HCT116 (cell line): ENCODE measurements at regions not wholly inside any gene's neighbourhood (a gene's known extent, or its start where the extent isn't known, plus 50 kb on each side); places are given as distances from the start of the nearest gene placed in this dataset.

Source experiments
- ATAC-seq: fragments of 200-7000 bp; cut with Tn5 transposase; 2 replicates; pipeline ENCODE4 v1.9.1; 2020; ENCODE audit warnings: mild to moderate bottlenecking, moderate library complexity
- BruUV-seq: library from RNA; stranded (reverse); fragments of 400-500 nt; replicated peaks from 2 replicates; lab custom pipeline; 2021; lab: Mats Ljungman, UMichigan
- CTCF ChIA-PET: fragments of 300-600 bp; sonication (Branson Sonifier 250); formaldehyde crosslinking; loops from one replicate; lab custom pipeline; 2021; ENCODE audit warnings: antibody characterized with exemption; lab: Charles Lee
- POLR2A ChIA-PET: fragments of 300-600, 350-600 bp; sonication (Branson Sonifier 250); formaldehyde crosslinking; loops from one replicate; lab custom pipeline; 2021; ENCODE audit warnings: antibody characterized with exemption; lab: Charles Lee
- RAD21 ChIA-PET, 2 experiments: fragments of 300-600 bp; sonication (Branson Sonifier 250); formaldehyde crosslinking; loops; one replicate each; lab custom pipeline; 2023; ENCODE audit warnings: low total read pairs in 2 of 2; ENCODE audit not compliant: uncharacterized antibody in 2 of 2, unreplicated experiment in 2 of 2, low non-redundant PET in 1 of 2; lab: Charles Lee
- DNase-seq: peaks from one replicate; pipeline ENCODE4 v3.0.0-alpha.2; 2010; ENCODE audit warnings: low read depth, low spot score
- H2AFZ ChIP-seq: fragments of 200-600 bp; shearing (Covaris generic), sonication (generic); 2 replicates; pipeline ENCODE4 v1.6.1; 2017; ENCODE audit warnings: low read depth, mixed run types, mixed read lengths, antibody characterized with exemption, low read length; ENCODE audit not compliant: poor library complexity, severe bottlenecking
- H3K27ac ChIP-seq: 2 replicates; pipeline ENCODE4 v1.5.1; 2012; ENCODE audit warnings: low read depth, low read length
- H3K27me3 ChIP-seq: fragments of 200-600 bp; sonication (generic); 2 replicates; pipeline ENCODE4 v1.6.1; 2016; ENCODE audit warnings: mixed run types, low read length, mixed read lengths; ENCODE audit not compliant: insufficient read depth
- H3K36me3 ChIP-seq, 2 experiments: fragments of 200-500 bp in 1 of 2; fragments of 200-600 bp in 1 of 2; sonication (Bioruptor generic) in 1 of 2; sonication (generic) in 1 of 2; 2 replicates each; pipeline versions ENCODE4 v1.5.1 to v1.6.1; 2014 to 2016; ENCODE audit warnings: low read length in 2 of 2, inconsistent platforms in 1 of 2, mixed read lengths in 1 of 2, mixed run types in 1 of 2; ENCODE audit not compliant: insufficient read depth in 2 of 2, control insufficient read depth in 1 of 2
- H3K4me1 ChIP-seq, 2 experiments: fragments of 200-600 bp in 1 of 2; sonication (generic) in 1 of 2; 2 replicates each; pipeline versions ENCODE4 v1.5.1 to v1.6.1; 2012 to 2017; ENCODE audit warnings: low read length in 2 of 2, inconsistent platforms in 1 of 2, mild to moderate bottlenecking in 1 of 2, mixed read lengths in 1 of 2, mixed run types in 1 of 2, moderate library complexity in 1 of 2; ENCODE audit not compliant: insufficient read depth in 2 of 2, control insufficient read depth in 1 of 2
- H3K4me2 ChIP-seq: fragments of 200-600 bp; sonication (generic); 2 replicates; pipeline ENCODE4 v1.6.1; 2017; ENCODE audit warnings: mixed run types, low read length, mixed read lengths
- H3K4me3 ChIP-seq, 2 experiments: fragments of 200-600 bp in 1 of 2; sonication (generic) in 1 of 2; replicated peaks in 1 of 2; 2 replicates each; pipeline ENCODE4 v1.5.1; 2011 to 2016; ENCODE audit warnings: low read length in 2 of 2, control low read depth in 1 of 2, low read depth in 1 of 2, mild to moderate bottlenecking in 1 of 2, mixed read lengths in 1 of 2, mixed run types in 1 of 2
- H3K79me2 ChIP-seq: fragments of 200-600 bp; sonication (generic); 2 replicates; pipeline ENCODE4 v1.6.1; 2017; ENCODE audit warnings: mild to moderate bottlenecking, mixed run types, low read length, moderate library complexity, mixed read lengths; ENCODE audit not compliant: insufficient read depth
- H3K9ac ChIP-seq: fragments of 200-600 bp; sonication (generic); 2 replicates; pipeline ENCODE4 v1.6.1; 2016; ENCODE audit warnings: low read length, mixed read lengths
- H3K9me2 ChIP-seq: fragments of 200-600 bp; sonication (generic), shearing (Covaris generic); 2 replicates; pipeline ENCODE4 v1.6.1; 2017; ENCODE audit warnings: mixed run types, mild to moderate bottlenecking, moderate library complexity; ENCODE audit not compliant: insufficient read depth
- H3K9me3 ChIP-seq, 2 experiments: fragments of 200-500 bp in 1 of 2; fragments of 200-600 bp in 1 of 2; sonication (Bioruptor generic) in 1 of 2; sonication (generic) in 1 of 2; 2 replicates each; pipeline ENCODE4 v1.6.1; 2014 to 2017; ENCODE audit warnings: low read length in 2 of 2, mixed read lengths in 2 of 2, inconsistent platforms in 1 of 2, low read depth in 1 of 2, mild to moderate bottlenecking in 1 of 2, mixed run types in 1 of 2, moderate library complexity in 1 of 2; ENCODE audit not compliant: control insufficient read depth in 1 of 2, insufficient read depth in 1 of 2
- H4K20me1 ChIP-seq: fragments of 200-600 bp; sonication (generic), shearing (Covaris generic); 2 replicates; pipeline ENCODE4 v1.6.1; 2017; ENCODE audit warnings: mixed run types, mild to moderate bottlenecking, moderate library complexity; ENCODE audit not compliant: insufficient read depth
- CBX3 ChIP-seq: IDR thresholded peaks from 2 replicates; pipeline ENCODE4 v1.6.1; 2012; ENCODE audit warnings: low read depth
- CEBPB ChIP-seq: IDR thresholded peaks from 2 replicates; pipeline ENCODE4 v1.6.1; 2012; ENCODE audit warnings: low read depth
- EGR1 ChIP-seq: IDR thresholded peaks from 2 replicates; pipeline ENCODE4 v1.6.1; 2012; ENCODE audit warnings: low read depth
- ELF1 ChIP-seq: IDR thresholded peaks from 2 replicates; pipeline ENCODE4 v1.6.1; 2012; ENCODE audit warnings: low read depth, borderline replicate concordance
- EZH2phosphoT487 ChIP-seq: fragments of 200-600 bp; IDR thresholded peaks from 2 replicates; pipeline ENCODE4 v1.6.1; 2018; ENCODE audit warnings: antibody characterized with exemption, borderline replicate concordance
- FOSL1 ChIP-seq: IDR thresholded peaks from 2 replicates; pipeline ENCODE4 v1.6.1; 2012; ENCODE audit warnings: low read depth
- JUND ChIP-seq: IDR thresholded peaks from 2 replicates; pipeline ENCODE4 v1.6.1; 2012
- POLR2A ChIP-seq: IDR thresholded peaks from 2 replicates; pipeline ENCODE4 v1.7.0; 2011; ENCODE audit warnings: borderline replicate concordance; ENCODE audit not compliant: insufficient read depth, insufficient read length; ENCODE audit errors: extremely low read depth
- RAD21 ChIP-seq: IDR thresholded peaks from 2 replicates; pipeline ENCODE4 v1.6.1; 2012; ENCODE audit warnings: low read depth, mild to moderate bottlenecking
- REST ChIP-seq: IDR thresholded peaks from 2 replicates; pipeline ENCODE4 v1.6.1; 2012; ENCODE audit warnings: low read depth
- SIN3A ChIP-seq: IDR thresholded peaks from 2 replicates; pipeline ENCODE4 v1.6.1; 2012; ENCODE audit warnings: low read depth
- SP1 ChIP-seq: IDR thresholded peaks from 2 replicates; pipeline ENCODE4 v1.6.1; 2012; ENCODE audit warnings: low read depth
- SRF ChIP-seq: IDR thresholded peaks from 2 replicates; pipeline ENCODE4 v1.6.1; 2012; ENCODE audit warnings: low read depth
- TCF7L2 ChIP-seq: IDR thresholded peaks from 2 replicates; pipeline ENCODE4 v1.7.0; 2011; ENCODE audit warnings: borderline replicate concordance, inconsistent platforms; ENCODE audit not compliant: insufficient read depth, insufficient read length; ENCODE audit errors: extremely low read depth
- ZNF274 ChIP-seq: fragments of 200-500 bp; sonication (Bioruptor generic); IDR thresholded peaks from 2 replicates; pipeline ENCODE4 v1.6.1; 2014; ENCODE audit warnings: mild to moderate bottlenecking, low read depth, low read length, inconsistent platforms
- intact Hi-C: fragments of 100-400 bp; cut with micrococcal nuclease; formaldehyde crosslinking; loops from 2 replicates; pipeline ENCODE4 v1.10.0; 2022
- TF ChIP-seq, protein P1 (sequence below): IDR thresholded peaks from 2 replicates; pipeline ENCODE4 v1.6.1; 2011; ENCODE audit warnings: mild to moderate bottlenecking, low read length, moderate library complexity; ENCODE audit not compliant: insufficient replicate concordance; ENCODE audit errors: extremely low read depth

DNA sequence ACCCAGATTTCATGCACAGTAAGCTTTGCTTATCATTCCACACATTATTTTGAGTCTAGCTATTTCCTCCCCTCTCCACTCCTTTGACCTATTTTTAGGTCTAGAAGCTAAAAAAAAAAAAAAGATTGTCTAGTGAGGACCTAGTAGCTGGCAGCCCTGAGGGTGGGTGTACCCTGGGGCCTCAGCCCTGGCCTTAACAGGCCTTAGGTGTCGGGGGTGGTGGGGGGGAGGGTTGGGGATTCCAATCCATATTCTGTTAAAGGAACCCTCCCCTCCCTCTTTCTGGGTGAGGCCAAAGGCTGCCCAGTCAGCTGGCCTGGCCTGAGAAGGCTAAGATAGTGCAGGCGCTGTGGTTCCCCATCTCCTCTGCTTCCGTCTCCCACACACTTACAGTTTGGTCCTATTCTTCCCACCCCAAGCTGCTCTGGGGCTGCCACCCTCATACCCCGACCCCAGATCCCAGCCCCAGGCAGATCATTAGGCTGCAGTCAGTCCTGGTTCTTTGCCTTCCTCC is 65.5 kb upstream of the HK2 start:
- Histone ChIP-seq H3K9me2 (no peaks in the 10 kb centered on the region), H3K27me3 (no peaks in the 10 kb centered on the region), H3K36me3 (no peaks in the 10 kb centered on the region), H2AFZ (no peak overlapping the region), H3K27ac (no peak overlapping the region), H3K4me1 (no peaks in the 10 kb centered on the region), H3K9me3 (no peaks in the 10 kb centered on the region), H3K4me3 (no peak overlapping the region), H3K9ac (no peak overlapping the region), H3K4me2 (no peak overlapping the region), H3K79me2 (no peaks in the 10 kb centered on the region), H4K20me1 (no peaks in the 10 kb centered on the region)
- no TSS peak for BruUV-seq
- ATAC-seq (no peak), DNase-seq (no peak)
- TF ChIP-seq ELF1 (no peak), SIN3A (no peak), FOSL1 (no peak), SRF (no peak), RAD21 (no peak), CBX3 (no peak), TCF7L2 (no peak), JUND (no peak)
- CTCF ChIA-PET, result no interaction called here
- RAD21 ChIA-PET, result no interaction called here
- intact Hi-C loops, result no loop called here
- POLR2A ChIA-PET, result no interaction called here

DNA sequence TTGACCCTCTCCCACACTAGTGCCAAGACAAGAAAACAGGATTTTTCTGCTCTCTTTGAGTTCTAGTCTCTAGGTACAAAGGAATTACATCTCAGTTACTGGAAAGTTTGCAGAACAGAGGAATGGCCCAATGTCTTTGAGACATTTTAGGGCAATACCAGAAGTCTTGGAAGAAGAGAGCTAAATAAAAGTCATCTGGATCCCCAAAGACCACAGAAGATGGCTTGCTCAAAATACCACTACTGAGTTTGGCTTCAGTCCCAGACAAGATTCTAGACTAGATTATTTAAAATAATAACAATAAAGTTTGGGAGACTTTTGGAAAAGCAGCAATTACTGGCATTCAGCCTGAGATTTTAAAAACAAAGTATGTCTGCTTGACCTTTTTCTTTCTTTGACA is 61.9 kb upstream of the HK2 start:
- Histone ChIP-seq H3K27ac (no peak overlapping the region), H3K36me3 (no peaks in the 10 kb centered on the region), H3K9ac (no peak overlapping the region), H3K4me2 (no peak overlapping the region), H3K9me2 (no peaks in the 10 kb centered on the region), H3K9me3 (no peaks in the 10 kb centered on the region), H3K4me3 (no peak overlapping the region), H4K20me1 (no peaks in the 10 kb centered on the region), H3K27me3 (no peaks in the 10 kb centered on the region), H3K4me1 (no peaks in the 10 kb centered on the region), H2AFZ (no peak overlapping the region), H3K79me2 (no peaks in the 10 kb centered on the region)
- ChIA-PET CTCF (no interaction called here), POLR2A (no interaction called here), RAD21 (no interaction called here)
- DNase-seq (no peak), ATAC-seq (no peak)
- intact Hi-C loops, result no loop called here
- TF ChIP-seq TCF7L2, result no peak
- no peak for TF ChIP-seq EZH2phosphoT487
- no peak for TF ChIP-seq SP1
- TF ChIP-seq, protein P1, sequence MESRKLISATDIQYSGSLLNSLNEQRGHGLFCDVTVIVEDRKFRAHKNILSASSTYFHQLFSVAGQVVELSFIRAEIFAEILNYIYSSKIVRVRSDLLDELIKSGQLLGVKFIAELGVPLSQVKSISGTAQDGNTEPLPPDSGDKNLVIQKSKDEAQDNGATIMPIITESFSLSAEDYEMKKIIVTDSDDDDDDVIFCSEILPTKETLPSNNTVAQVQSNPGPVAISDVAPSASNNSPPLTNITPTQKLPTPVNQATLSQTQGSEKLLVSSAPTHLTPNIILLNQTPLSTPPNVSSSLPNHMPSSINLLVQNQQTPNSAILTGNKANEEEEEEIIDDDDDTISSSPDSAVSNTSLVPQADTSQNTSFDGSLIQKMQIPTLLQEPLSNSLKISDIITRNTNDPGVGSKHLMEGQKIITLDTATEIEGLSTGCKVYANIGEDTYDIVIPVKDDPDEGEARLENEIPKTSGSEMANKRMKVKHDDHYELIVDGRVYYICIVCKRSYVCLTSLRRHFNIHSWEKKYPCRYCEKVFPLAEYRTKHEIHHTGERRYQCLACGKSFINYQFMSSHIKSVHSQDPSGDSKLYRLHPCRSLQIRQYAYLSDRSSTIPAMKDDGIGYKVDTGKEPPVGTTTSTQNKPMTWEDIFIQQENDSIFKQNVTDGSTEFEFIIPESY, result no peak
- no peak for TF ChIP-seq SIN3A
- no peak for TF ChIP-seq CBX3
- no peak for TF ChIP-seq REST
- no peak for TF ChIP-seq ZNF274
- no peak for TF ChIP-seq POLR2A
- TF ChIP-seq EGR1, result no peak
- no peak for TF ChIP-seq ELF1
- no peak for TF ChIP-seq CEBPB
- BruUV-seq, result no TSS peak
